ENCODE measurements at regions not wholly inside any gene's neighbourhood (a gene's known extent, or its start where the extent isn't known, plus 50 kb on each side); places are given as distances from the start of the nearest gene placed in this dataset.
"Not testable (repeated sequence)": the region's sequence is repeated elsewhere in the genome, so short reads cannot be mapped to it uniquely, and the experiment has no call there.

- no peak for DNase-seq (ENCODE audit: low read depth)
Observed at GRCh38 chr5:3341446-3342240, 254.0 kb upstream of the IRX1 start.

GRCh38 chr5:3340471-3340870, 255.2 kb upstream of the IRX1 start:
- DNase-seq (ENCODE audit: low read depth): no peak

DNA sequence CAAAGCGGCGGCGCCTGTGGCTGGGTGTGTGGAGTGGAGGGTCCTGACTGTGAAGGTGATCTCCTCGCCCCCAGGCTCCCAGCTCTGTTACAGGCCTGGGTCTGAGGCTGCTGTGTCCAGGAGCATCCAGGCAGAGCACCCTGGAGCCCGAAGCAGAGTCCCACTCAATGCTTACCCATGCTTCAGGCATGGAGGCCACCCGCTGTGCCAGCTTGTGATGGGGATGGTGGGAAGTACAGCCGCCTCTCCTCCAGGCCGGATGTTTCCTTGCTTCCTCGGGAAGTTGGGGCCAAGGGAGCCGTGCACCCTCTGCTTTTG, 255.9 kb upstream of the IRX1 start:
- DNase-seq (ENCODE audit: low read depth): no peak

DNA sequence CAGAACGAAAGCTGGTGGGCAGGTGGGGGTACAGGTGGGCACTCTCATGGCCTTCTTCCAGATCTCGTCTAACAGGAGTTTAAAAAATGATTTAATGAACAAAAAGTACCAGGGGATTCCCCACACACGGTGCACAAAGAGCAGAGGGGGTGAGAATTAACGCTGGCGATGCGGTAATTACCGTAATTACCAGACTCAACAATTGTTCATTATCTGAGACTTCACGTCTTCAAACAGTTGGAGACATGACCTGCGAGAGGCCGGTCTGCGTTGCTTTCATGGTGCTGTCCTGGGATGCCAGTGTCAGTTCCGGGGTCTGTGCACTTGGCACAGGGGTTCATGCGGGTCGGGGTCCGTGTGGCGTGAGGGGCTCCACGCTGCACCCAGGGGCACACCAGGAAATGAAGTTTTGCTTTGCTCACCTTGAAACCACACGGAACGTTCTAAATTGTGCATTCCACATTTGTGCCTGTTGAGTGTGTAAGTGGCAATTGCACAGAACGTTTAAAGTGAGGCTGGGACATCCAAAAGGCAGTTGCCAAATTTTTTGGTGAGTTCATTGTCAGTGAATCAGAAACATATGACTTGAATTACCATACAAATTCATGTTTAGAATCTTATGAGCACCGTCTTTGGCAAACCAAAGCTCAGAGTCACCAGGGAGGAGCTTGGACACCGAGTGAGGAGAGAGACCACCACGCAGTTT, 256.4 kb upstream of the IRX1 start:
- no peak for DNase-seq (ENCODE audit: low read depth)

DNA sequence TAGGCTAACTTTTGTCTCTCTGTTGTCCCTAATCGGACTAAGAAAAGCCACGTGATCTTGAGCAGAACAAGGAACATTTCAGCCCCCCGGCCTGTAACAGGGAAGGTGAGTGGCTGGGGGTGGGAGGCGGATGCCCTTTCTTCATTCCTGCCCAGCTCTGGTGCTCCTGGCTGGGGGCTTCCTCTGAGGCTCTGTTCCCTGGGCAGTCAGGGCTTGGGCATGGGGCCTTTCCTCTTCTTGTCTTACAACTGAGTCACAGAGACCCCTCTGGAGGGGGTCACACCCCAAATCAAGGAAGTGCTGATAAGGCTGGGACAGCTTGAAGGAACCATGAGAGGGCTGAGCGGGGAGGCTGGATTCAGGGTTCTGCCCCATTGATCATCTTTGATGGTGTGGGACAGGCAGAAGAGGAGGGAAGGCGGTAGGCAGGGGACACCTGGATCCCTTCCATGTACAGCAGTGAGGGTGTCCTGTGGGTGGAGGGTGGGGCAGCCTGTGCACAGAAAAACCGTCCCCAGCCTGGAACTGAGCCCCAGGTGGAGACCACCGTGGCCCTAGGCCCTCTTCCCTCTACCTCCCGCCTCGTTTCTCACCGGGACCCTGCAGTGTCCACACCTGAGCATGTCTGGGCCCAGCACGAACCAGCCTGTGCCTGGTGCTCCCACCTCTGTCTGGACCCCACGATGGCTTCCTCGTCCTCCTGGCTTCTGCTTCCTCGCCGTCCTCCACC, 257.7 kb upstream of the IRX1 start:
- DNase-seq (ENCODE audit: low read depth): no peak

DNA sequence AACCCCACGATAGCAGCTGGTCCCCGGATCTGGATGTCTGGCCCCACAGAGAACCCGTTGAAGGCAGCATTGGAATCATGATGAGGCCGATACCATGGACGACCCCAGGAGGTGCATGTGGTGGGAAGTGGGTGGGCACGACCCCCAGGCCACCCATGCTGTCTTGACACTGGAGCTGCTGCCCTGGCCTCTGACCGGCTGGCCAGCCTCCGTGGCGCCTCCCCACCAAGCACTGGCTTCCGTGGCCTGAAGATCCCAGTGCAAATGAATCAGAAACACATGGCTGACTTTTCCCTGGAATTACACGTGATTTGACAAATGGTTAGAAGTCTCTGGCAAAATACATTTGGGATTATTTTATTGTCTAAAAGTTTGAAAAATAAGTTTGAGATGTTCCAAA, 259.0 kb upstream of the IRX1 start:
- no peak for DNase-seq (ENCODE audit: low read depth)

- DNase-seq (ENCODE audit: low read depth): no peak
Observed at GRCh38 chr5:3335301-3335700, 260.3 kb upstream of the IRX1 start.

- no peak for DNase-seq (ENCODE audit: low read depth)
Observed at GRCh38 chr5:3333836-3334235, 261.8 kb upstream of the IRX1 start.

DNA sequence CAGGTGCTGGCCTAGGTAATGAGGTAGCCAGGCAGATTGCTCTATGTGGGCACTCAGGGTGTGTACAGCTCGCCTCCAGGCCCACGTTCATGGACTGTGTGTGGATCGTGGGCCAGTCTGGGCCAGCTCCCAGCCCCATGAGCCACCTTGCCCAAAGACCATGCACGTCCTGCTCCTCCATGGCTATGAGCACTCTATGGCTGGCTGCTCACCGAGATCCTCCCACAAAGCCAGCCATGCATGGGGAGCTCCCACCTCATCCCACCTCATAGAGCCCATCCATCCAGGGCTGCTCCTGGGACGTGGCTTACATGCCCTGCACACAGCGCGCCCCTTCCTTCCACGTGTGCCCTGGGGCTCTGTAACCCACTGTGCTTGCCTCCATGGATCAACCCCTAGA, 262.5 kb upstream of the IRX1 start:
- no peak for DNase-seq (ENCODE audit: low read depth)

- DNase-seq (ENCODE audit: low read depth): no peak
Observed at GRCh38 chr5:3331819-3332218, 263.8 kb upstream of the IRX1 start.

DNA sequence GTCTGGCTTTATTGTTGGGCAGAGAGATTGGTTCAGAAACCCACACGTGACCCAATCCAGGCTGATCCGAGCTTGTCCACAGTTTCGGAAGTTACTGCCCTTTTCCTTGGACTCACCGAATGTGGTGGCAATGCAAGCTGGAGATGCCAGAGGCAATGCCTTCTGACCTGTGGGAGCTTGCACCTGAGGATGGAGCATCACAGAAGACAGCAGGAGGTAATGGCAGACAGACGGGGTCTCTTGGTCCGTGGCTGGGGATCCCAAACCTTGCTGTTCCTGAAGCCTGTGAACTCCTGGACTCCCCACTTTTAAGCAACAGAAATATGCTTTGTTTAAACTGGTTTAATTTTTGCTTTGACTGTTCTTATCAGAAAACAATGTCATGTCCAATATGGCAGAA, 265.2 kb upstream of the IRX1 start:
- no peak for DNase-seq (ENCODE audit: low read depth)

- no peak for DNase-seq (ENCODE audit: low read depth)
Observed at GRCh38 chr5:3329427-3329826, 266.2 kb upstream of the IRX1 start.

- DNase-seq (ENCODE audit: low read depth): no peak
Observed at GRCh38 chr5:3326841-3327232, 268.8 kb upstream of the IRX1 start.

DNA sequence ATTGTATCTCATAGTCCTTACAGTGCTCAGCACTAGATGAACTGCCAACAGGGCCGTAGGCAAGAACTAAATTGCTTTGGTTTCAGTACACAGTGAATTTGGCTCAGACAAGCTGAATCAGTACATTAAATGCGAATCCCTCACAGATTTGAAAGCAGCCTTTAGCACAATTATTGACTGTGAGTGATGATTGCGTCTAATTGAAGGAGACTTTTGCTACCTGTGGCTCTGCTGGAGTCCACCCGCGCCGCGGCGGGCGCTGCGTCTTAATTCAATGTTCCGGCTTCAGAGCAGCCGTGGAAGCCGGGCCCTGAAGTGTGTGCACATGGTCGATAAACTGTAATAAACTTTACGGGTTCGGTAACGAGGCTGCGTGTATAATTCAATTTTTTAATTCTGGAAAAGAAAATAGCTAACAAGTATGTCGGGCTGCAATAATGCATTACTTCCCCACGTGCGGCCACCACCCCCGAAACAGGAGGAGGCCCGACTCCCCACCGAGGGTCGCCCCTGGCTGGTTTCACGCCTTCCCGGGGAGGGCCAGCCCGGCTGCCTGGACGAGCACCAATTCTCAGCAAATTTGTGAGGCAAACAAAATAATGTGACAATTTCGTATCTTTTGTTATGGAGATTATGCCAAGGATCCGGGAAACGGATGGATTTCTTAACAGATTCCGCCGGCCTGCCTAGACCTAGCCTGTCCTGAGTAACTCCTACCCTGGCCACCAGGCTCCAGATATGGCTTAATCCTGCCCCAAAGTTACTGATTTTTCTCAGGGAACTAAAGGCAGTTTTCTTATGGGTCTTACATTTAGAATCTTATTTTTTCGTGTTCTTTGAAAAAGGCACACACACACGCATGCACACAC, 269.4 kb upstream of the IRX1 start:
- no peak for DNase-seq (ENCODE audit: low read depth)

GRCh38 chr5:3325201-3325971, 270.2 kb upstream of the IRX1 start:
- no peak for DNase-seq (ENCODE audit: low read depth)

GRCh38 chr5:3324421-3325101, 271.1 kb upstream of the IRX1 start:
- no peak for DNase-seq (ENCODE audit: low read depth)

DNA sequence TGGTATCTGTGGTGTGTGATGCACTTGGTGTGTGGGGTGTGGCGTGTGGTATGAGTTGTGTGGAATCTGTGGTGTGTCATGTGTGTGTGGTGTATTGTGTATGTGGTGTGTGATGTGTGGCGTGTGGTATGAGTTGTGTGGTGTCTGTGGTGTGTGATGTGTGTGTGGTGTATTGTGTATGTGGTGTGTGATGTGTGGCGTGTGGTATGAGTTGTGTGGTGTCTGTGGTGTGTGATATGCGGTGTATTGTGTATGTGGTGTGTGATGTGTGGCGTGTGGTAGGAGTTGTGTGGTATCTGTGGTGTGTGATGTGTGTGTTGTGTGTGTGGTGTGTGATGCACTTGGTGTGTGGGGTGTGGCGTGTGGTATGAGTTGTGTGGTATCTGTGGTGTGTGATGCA, 271.7 kb upstream of the IRX1 start:
- DNase-seq (ENCODE audit: low read depth): not testable (repeated sequence)

GRCh38 chr5:3323144-3323543, 272.5 kb upstream of the IRX1 start:
- no peak for DNase-seq (ENCODE audit: low read depth)

- DNase-seq (ENCODE audit: low read depth): no peak
Observed at GRCh38 chr5:3322642-3323041, 273.0 kb upstream of the IRX1 start.

- no peak for DNase-seq (ENCODE audit: low read depth)
Observed at GRCh38 chr5:3321923-3322322, 273.7 kb upstream of the IRX1 start.
